SU-DHL-6 (cell line): ENCODE measurements at regions not wholly inside any gene's neighbourhood (a gene's known extent, or its start where the extent isn't known, plus 50 kb on each side); places are given as distances from the start of the nearest gene placed in this dataset.

Experiments used
- CTCF ChIP-seq: fragments of 200-600 bp; sonication (generic); IDR thresholded peaks from one replicate; pipeline ENCODE4 v1.5.1; 2017; ENCODE audit warnings: antibody characterized with exemption, mild to moderate bottlenecking, low read length, moderate library complexity; ENCODE audit not compliant: insufficient read depth, poor library complexity, severe bottlenecking
- EZH2phosphoT487 ChIP-seq: fragments of 200-600 bp; sonication (generic), shearing (Covaris generic); conservative IDR thresholded peaks from 2 replicates; pipeline ENCODE4 v1.6.1; 2018; ENCODE audit warnings: mild to moderate bottlenecking, antibody characterized with exemption, low read length, moderate library complexity, mixed read lengths

DNA sequence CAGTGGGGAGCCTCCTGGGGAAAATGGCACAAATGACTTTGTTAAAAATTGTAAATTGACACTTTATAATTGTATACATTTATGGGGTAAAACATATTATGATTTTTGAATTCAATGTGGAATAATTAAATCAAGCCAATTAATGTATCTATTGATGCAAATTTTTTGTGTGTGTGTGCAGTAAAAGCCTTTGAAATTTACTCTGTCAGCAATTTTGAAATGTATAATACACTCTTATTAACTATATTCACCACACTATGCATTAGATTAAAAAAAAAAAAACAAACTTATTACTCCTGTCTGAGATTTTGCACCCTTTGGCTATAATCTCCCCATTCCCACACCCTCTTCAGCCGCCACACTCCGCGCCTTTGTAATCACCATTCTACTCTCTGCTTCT, 119.2 kb downstream of the S1PR1 start:
- TF ChIP-seq CTCF (no peak), EZH2phosphoT487 (no peak)
